NCI-H2227 (cell line): ENCODE measurements at regions not wholly inside any gene's neighbourhood (a gene's known extent, or its start where the extent isn't known, plus 50 kb on each side); places are given as distances from the start of the nearest gene placed in this dataset.
"Not testable (repeated sequence)": the region's sequence is repeated elsewhere in the genome, so short reads cannot be mapped to it uniquely, and the experiment has no call there.

ENCODE experiments used
- DNase-seq: peaks from one replicate; lab custom pipeline; 2025; ENCODE audit not compliant: unreplicated experiment; lab: John Stamatoyannopoulos, UW

DNA sequence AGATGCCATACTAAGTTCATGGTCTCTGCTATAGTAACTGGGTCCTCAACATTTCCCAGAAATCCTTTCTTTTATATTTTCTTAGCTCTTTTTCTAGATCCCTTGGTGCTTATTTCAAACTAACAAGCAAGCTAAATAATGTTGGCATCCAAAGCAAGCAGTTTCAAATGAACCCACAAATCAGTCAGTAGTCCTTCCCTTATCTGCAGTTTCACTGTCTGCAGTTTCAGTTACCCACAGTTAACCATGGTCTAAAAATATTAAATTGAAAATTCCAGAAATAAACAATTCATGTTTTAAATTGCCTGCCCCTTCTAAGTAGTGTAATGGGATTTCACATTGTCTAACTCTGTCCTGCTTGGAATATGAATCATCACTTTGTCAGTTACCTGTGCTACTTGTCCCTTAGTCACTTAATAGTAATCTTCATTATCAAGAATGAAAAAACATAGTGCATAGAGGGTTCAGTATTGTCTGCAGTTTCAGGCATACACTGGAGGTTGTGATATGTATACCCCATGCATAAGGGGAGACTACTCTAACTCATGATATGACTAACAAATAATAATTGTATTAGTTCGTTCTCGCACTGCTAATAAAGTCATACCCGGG is 633.7 kb downstream of the MECOM start:
- DNase-seq, result no peak

DNA sequence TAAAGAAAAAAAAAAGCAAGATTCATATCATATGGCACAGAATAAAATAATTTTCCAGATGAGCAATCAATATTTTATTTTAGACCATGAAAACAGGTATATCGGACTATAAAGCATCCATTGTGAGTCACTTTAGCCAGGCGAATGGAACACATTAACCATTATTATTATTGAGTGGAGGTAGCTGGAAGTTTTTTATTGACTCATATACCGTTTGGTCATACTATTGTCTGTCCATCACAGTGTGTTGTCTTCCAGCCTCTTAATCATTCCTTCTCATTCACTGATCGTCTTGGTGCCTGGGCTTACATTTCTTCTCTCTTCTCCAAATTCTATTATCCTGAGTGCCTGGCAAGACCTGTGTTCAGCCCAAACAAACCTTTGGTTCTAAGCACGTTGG is 634.8 kb downstream of the MECOM start:
- DNase-seq, result no peak

DNA sequence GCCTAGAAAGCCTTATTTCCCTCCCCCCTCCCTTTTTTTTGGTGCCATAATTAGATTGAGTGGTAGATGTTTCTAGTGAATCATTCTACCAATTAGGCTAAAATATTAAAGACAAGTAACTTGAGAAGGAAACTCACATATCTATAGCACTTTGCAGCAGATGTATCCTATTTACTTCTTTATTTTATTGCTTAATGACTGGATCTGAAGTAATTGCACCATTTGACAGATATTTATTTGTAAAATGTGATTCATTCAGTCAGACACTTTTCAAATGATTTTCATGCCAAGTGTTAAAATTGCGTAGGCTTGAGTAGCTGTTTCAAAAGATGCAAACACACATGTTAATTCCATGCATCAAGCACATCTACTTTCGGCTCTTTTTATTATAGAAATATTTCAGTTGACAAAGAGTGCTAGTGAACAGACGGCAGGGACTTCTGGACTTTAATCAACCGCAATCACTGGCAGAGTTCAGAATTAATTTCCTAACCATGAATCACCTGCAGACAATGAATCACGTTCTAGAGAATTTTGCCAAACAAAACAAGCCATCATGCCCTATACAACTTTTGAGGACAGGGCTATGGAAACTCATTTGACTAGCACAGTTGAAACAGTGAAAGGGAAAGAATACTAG is 636.8 kb downstream of the MECOM start:
- no peak for DNase-seq

DNA sequence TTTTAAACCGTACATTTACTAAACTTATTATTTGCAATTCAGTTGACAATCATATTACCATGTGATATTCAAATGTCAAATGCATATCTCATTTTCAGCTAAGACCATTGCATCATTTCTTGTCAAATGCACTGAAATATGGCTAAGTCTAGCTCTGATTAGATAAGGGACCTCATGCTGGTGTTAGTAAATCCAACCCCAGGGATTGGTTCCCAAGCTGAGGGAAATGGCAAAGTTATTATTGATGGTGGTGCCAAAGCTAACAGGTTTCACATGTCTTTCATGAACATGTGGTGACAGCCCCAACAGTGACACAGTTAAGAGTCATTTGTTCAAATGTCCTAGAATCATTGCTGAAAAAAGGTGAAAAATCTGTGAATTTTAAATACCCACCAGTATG is 641.1 kb downstream of the MECOM start:
- no peak for DNase-seq

DNA sequence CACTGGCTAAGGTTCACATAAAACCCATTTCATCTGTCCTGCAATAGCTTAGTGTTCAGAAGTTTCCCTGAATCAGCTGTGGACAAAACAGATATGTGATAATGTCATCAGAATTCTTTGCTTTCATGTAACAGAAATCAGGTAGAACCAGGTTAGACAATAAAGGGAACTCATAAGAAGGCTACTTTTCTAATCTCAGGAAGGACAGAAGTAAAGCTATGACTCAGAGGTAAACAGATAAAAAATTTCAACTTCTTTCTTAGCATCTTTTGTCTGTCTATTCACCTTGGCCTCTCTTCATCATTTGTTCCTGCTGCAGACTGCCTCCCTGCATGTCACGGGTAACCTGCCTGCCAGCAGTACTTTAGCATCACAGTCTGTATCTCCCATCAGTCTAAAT is 643.1 kb downstream of the MECOM start:
- DNase-seq, result no peak

DNA sequence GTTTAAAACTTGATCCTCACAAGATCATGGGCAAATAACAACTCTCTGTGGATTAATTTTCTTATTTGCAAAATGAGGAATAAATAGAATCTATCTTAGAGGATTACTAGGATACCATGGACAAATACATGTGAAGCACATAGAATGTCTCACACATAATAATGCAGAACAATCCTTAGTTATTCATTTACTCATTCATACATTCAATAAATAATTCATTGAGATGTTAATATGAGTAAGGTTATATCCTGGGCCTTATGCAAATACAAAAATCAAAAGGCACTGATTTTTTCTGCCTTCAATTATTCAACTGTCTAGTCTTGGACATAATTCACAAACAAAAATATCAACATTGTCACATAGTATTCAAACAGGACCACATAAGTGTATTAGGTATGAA is 654.1 kb downstream of the MECOM start:
- DNase-seq, result no peak

DNA sequence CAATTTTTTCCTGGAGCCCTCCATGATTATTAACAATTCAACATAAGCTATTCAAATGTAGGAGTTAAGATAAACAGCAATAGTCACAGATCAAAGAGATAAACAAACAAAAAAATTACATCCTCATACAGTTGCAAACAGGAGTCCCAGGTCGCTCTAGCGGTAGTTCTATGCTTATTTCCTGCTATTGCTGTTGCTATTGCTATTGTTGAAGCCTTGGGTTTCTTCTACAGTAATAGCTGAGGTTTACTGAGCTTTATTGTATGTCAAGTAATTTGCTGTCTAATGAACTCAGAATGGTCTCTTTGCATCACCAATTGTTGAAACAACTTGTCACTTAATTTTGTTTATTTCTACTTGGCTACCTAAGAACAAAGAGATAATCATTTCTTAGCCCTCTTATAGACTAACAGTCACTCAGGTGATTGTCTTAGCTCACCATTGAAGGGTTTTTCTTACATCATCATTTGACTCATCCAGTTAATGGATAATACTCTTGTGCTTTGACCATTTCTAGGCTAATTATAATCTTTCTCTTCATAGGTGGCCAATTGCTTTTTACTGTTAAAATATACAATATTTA is 654.6 kb downstream of the MECOM start:
- DNase-seq, result no peak

DNA sequence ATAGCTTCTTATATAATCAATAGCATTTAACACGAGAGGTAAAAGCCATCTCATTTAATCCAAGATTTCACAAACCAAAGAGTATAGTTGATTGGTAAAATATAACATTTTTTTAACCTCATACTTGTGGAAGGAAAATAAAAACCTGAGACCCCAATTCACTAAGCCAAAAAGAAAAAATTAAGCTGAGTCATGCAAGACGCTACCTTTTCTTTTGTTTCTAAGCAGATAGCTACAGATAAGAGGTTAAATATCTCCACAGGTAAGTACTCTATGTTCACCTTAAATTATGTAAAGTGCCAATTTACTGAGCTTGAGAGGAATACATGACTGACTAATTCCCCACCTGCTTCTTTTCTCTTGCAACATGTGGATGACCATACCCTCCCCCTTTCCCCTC is 656.4 kb downstream of the MECOM start:
- DNase-seq, result no peak

DNA sequence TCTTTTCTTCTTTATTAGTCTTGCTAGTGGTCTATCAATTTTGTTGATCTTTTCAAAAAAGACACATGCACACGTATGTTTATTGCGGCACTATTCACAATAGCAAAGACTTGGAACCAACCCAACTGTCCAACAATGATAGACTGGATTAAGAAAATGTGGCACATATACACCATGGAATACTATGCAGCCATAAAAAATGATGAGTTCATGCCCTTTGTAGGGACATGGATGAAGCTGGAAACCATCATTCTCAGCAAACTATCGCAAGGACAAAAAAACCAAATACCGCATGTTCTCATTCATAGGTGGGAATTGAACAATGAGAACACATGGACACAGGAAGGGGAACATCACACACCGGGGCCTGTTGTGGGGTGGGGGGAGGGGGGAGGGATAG is 657.1 kb downstream of the MECOM start:
- not testable (repeated sequence) for DNase-seq

DNA sequence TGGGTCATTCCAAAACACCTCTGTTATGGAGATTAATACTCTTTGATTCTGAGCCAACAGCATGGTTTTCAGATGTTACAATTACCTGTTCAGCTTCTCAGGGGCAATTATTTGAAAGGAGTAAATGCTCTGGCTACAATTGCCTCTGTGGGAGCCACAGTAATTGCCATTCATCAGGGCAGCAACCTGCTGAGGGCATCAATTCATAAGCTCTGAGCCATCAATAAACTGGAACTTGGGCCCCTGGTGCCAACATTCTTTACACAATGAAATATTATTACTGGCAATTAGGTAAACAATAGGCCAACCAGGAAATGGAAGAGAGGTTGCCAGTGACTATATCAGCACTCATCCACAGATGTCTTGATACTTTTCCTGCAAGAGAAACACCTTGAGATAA is 660.8 kb downstream of the MECOM start:
- peak; percentile 84 for DNase-seq

DNA sequence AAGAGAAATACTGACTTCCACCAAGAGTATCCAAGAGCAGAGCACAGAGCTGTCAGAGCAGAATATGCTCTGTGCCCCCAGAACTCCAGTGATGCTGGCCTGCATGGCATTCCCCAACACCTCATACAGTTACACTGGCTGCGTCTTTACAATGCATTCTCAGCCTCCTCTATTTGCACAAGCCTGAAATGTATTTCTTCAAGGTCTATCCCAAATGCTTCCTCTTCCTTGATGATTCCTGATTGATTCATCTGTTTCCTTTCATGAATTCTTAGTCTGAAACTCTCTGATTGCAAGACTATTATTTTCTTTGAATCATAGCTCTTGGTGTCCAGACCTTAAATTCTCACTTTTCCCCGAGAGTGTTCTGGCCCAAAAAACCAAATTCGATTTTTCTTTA is 664.7 kb downstream of the MECOM start:
- no peak for DNase-seq

DNA sequence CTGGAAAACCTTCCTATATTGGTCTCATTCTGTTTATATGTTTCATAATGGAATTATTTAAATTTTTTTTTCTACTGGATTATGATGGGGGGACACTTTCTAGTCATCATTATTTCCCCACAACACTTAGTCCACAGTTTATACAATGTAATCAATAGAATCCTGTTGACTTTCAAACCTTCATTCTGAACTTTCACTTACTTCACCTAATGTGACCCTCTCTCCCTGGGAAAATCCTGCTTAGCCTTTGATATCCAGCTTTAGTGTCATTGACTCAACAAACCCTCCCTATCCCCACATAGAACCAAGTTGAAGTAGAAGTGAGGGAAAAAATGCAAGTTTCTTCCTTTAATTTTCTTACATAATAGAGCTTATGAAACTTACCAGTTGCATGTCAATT is 666.0 kb downstream of the MECOM start:
- DNase-seq, result no peak

DNA sequence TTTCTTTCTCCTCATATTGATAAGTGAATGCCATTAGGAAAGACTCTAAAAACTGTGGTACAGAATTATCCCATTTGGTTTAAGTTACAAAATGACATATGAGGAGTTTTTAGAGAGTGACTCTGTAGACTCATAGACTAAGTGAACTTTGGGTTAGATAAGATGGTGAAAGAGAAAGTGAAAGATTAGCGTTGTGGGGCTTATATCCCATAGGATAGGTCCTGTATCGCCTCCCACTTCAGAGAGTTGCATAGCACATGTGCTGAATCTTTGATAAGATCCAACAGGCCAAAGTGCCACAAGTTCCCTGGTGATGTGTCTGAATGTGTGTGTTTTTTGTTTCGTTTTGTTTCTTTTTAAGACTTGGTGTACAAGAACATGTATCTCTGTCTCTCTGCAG is 666.9 kb downstream of the MECOM start:
- DNase-seq, result no peak

DNA sequence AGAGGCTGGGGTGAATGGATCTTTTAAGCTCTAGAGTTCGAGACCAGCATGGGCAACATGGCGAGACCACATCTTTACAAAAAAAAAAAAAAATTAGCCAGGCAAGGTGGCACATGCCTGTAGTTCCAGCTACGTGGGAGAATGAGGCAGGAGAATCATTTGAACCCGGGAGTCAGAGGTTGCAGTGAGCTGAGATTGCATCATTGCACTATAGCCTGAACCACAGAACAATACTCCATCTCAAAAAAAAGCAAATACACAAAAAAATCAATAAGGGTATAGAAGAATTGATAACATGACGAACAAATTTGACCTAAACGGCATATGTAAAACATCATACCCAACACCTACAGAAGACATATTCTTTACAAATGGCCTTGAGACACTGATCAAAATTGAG is 668.4 kb downstream of the MECOM start:
- DNase-seq, result no peak

DNA sequence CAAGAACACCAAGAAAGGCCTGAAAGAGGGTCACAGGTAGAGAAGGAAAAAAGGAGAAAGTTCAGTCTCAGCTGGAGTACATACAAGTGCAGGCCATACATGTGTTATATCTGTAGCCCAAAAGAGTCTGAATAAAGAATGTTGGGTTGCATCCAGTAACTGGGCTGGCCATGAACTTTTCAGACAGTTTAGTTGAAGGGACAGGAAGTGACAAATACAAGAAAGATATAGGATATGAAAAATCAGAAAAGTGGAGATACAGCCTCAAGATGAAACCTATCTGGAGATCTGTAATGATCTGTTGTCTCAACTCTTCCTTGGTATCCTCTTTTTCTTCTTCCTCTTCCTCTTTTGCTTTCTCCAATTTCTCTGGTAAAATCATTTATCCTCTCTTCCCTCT is 671.7 kb downstream of the MECOM start:
- DNase-seq, result no peak

DNA sequence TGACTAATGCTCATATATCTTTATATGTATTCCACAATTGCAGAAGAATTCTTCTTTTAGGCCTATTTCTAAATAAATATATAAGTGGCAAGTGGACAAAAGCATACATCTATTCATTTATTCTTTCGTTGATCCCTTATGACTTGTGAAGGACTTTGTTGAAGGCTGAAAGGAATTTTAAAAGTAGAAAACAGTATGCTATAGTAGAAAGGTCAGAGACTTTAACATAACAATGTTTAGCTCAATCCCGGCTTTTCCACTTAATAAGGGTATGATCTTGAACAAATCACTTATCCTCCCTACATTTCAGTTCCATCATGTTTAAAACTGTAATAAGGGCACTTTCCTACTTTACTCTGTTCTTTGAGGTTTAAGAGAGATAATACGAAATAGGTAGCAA is 672.9 kb downstream of the MECOM start:
- no peak for DNase-seq

DNA sequence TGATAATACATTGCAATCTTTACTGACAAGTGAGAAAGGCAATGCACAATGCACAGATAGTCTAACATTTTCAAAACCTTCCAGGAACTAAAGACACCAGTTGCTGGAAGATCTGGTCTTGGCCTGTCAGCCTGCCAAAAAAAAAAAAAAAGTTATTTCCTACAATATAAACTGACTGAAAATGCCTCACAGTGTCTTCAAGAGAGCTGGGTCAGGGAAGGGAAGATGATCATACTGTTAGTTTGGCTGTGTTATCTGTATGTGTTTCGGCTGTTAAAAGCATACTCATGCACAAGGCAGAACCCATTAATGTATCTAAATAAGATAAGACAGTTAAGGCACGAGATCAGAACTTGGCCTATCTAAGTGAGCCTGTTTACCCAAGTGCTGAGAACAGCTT is 673.4 kb downstream of the MECOM start:
- no peak for DNase-seq

DNA sequence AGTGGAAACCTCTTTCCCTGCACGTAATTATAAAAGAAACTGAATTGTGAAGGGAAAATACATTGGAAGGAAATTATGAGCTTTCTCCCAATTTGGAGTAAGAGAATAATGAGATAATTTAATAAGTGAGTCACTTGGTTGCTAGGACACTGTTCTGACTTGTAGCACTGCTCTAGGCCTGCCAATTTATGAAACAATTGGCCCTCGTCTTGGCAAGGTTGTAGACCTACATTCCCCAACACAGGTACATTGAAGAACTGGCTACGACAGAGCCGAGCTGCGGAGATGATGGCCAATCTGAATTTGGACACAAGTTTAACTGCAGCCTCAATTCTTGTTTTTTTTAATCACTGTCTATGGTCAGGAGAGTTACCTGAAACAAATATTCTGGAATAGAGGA is 674.1 kb downstream of the MECOM start:
- no peak for DNase-seq

DNA sequence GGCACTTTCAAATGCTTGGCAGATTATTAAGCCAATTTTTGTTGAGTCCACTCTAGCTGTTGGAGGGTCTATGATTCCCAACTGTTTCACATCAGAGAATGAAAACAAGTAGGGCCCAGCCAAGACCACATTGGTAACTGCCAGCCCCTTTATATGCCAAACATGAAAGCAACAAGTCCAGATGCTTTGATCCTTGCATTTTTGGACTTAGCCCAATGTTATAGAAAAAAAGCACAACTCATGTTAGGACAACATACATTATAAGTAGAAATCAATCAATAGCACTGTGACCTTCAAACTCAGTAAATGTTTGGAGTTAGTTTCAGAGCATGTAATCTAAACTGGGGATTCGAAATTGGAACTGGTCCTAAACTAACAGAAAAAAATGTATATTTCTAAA is 674.7 kb downstream of the MECOM start:
- no peak for DNase-seq

DNA sequence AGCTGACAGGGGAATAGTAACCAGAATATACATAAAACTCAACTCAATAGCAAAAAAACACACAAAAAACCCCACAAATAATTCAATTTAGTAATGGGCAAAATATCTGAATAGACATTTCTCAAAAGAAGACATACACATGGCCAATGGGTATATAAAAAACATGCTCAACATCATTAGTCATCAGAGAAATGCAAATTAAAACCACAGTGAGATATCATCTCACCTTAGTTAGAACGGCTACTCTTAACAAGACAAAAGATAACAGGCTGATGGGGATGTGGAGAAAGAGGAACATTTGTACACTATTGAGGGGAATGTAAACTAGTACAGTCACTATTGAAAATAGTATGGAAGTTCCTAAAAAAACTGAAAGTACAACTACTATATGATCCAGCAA is 678.6 kb downstream of the MECOM start:
- DNase-seq, result no peak

DNA sequence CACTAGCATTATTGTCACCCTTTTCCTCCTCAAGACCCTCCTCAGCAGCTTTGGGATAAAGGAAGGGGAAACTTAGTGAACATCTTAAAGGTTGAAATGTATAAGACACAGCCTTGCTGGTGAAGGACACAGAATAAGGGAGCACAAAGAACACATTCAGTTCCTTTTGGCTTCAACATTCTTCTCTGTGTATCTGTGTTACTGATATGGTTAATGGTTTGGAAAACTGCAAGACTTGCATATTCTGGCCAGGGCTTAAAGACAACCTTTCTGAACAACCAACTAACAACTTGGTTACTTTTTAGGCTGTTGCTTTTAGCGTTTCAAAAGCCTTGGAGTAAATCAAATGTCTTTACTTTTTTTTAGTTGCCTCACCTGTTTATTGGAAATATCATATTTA is 680.5 kb downstream of the MECOM start:
- DNase-seq, result no peak

DNA sequence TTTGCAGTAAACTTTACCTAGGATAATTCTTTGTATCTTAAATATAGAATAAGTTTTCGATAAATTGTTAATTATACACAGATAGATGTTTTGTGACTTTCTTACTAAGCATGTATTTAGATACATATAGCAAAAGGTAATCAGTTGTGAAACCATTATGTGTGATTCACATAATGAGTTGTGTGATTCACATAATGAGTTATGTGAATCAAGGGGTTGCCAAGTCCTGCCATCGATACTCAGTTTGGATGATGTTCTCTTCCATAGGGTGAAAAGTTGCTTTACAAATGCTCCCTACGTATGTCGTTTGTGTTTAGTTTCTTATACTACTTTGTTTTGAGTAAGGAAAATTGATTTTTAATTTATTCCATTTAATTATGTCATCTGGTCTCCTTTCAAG is 682.1 kb downstream of the MECOM start:
- DNase-seq, result no peak
